ENCODE measurements at regions not wholly inside any gene's neighbourhood (a gene's known extent, or its start where the extent isn't known, plus 50 kb on each side); places are given as distances from the start of the nearest gene placed in this dataset.
"Not testable (repeated sequence)": the region's sequence is repeated elsewhere in the genome, so short reads cannot be mapped to it uniquely, and the experiment has no call there.

- DNase-seq (ENCODE audit: low spot score), result no peak
These were observed 124.4 kb upstream of the VPREB1 start for GRCh38 chr22:22120160-22120559.

GRCh38 chr22:22118987-22119386 is 125.6 kb upstream of the VPREB1 start:
- DNase-seq (ENCODE audit: low spot score), result no peak

- not testable (repeated sequence) for DNase-seq (ENCODE audit: low spot score)
These were observed 126.6 kb upstream of the VPREB1 start for GRCh38 chr22:22117864-22118544.

GRCh38 chr22:22116997-22117770 is 127.4 kb upstream of the VPREB1 start:
- DNase-seq (ENCODE audit: low spot score), result not testable (repeated sequence)

GRCh38 chr22:22113701-22114100 is 130.9 kb upstream of the VPREB1 start:
- DNase-seq (ENCODE audit: low spot score), result no peak

GRCh38 chr22:22112533-22113294 is 130.1 kb upstream of the TOP3B start:
- DNase-seq (ENCODE audit: low spot score), result no peak

- DNase-seq (ENCODE audit: low spot score), result no peak
These were observed 129.4 kb upstream of the TOP3B start for GRCh38 chr22:22111983-22112382.

GRCh38 chr22:22111267-22111751 is 128.7 kb upstream of the TOP3B start:
- DNase-seq (ENCODE audit: low spot score), result no peak

GRCh38 chr22:22110548-22111266 is 128.1 kb upstream of the TOP3B start:
- DNase-seq (ENCODE audit: low spot score), result peak; percentile 74

- no peak for DNase-seq (ENCODE audit: low spot score)
These were observed 127.3 kb upstream of the TOP3B start for GRCh38 chr22:22109693-22110466.

- no peak for DNase-seq (ENCODE audit: low spot score)
These were observed 124.3 kb upstream of the TOP3B start for GRCh38 chr22:22106855-22107254.

GRCh38 chr22:22105364-22105763 is 122.8 kb upstream of the TOP3B start:
- no peak for DNase-seq (ENCODE audit: low spot score)

GRCh38 chr22:22103078-22103875 is 120.7 kb upstream of the TOP3B start:
- DNase-seq (ENCODE audit: low spot score), result no peak

GRCh38 chr22:22099833-22100812 is 117.5 kb upstream of the TOP3B start:
- no peak for DNase-seq (ENCODE audit: low spot score)

- DNase-seq (ENCODE audit: low spot score), result no peak
These were observed 116.6 kb upstream of the TOP3B start for GRCh38 chr22:22099194-22099486.

GRCh38 chr22:22098457-22099193 is 116.0 kb upstream of the TOP3B start:
- DNase-seq (ENCODE audit: low spot score), result no peak

- DNase-seq (ENCODE audit: low spot score), result no peak
These were observed 115.2 kb upstream of the TOP3B start for GRCh38 chr22:22097727-22098228.

- DNase-seq (ENCODE audit: low spot score), result no peak
These were observed 112.3 kb upstream of the TOP3B start for GRCh38 chr22:22094921-22095320.

Data from ecto neural progenitor cell (in vitro differentiated cells).